Nephron (organoid): ENCODE measurements at regions not wholly inside any gene's neighbourhood (a gene's known extent, or its start where the extent isn't known, plus 50 kb on each side); places are given as distances from the start of the nearest gene placed in this dataset.
A peak's percentile ranks its signal among the peaks of the same experiment; 100 is the strongest.

Experiments
- H3K27ac Mint-ChIP-seq, 3 experiments: 2 replicates each; pipeline ENCODE4 v1.8.0; 2020; ENCODE audit warnings: mixed read lengths in 3 of 3, mild to moderate bottlenecking in 2 of 3, moderate library complexity in 1 of 3
- H3K27me3 Mint-ChIP-seq: 2 replicates; pipeline ENCODE4 v1.8.0; 2021; ENCODE audit warnings: low read depth, mild to moderate bottlenecking, moderate library complexity, mixed read lengths
- H3K36me3 Mint-ChIP-seq: 2 replicates; pipeline ENCODE4 v1.8.0; 2020; ENCODE audit warnings: low read depth, mixed read lengths
- H3K4me1 Mint-ChIP-seq: 2 replicates; pipeline ENCODE4 v1.8.0; 2020; ENCODE audit warnings: mixed read lengths
- H3K4me3 Mint-ChIP-seq, 3 experiments: 2 replicates each; pipeline ENCODE4 v1.8.0; 2020; ENCODE audit warnings: mild to moderate bottlenecking in 3 of 3, mixed read lengths in 3 of 3, moderate library complexity in 2 of 3
- H3K9me3 Mint-ChIP-seq: 2 replicates; pipeline ENCODE4 v1.8.0; 2020; ENCODE audit warnings: mixed read lengths
- CTCF ChIP-seq, 3 experiments: fragments of 200-600 bp; sonication (generic); IDR thresholded peaks; one replicate each; pipeline ENCODE4 v1.5.0; 2021; ENCODE audit warnings: antibody characterized with exemption in 3 of 3; ENCODE audit not compliant: unreplicated experiment in 3 of 3

- Mint-ChIP-seq H3K4me3 (no peak overlapping the region), H3K27me3 (no peaks in the 10 kb centered on the region), H3K27ac (no peak overlapping the region), H3K36me3 (no peaks in the 10 kb centered on the region), H3K4me1 (no peaks in the 10 kb centered on the region), H3K9me3 (peaks cover 10% of the 10 kb centered on the region)
- no peak for TF ChIP-seq CTCF (IDR thresholded peaks at IDR 0.05; ENCODE audit: unreplicated experiment in 3 of 3)
Observed at GRCh38 chr11:37203006-37203405, 605.0 kb upstream of the RAG2 start.

- Mint-ChIP-seq H3K4me1 (no peaks in the 10 kb centered on the region), H3K9me3 (peaks cover 13% of the 10 kb centered on the region)
- TF ChIP-seq CTCF (IDR thresholded peaks at IDR 0.05; ENCODE audit: unreplicated experiment in 3 of 3) = no peak
Observed at GRCh38 chr11:37199082-37199481, 601.0 kb upstream of the RAG2 start.

GRCh38 chr11:37184326-37184725 is 586.3 kb upstream of the RAG2 start:
- TF ChIP-seq CTCF (IDR thresholded peaks at IDR 0.05; ENCODE audit: unreplicated experiment in 3 of 3) = no peak
- Mint-ChIP-seq H3K9me3 (peaks cover 9% of the 10 kb centered on the region), H3K4me1 (peaks cover 20% of the 10 kb centered on the region), H3K36me3 (peaks cover 4% of the 10 kb centered on the region), H3K27me3 (no peaks in the 10 kb centered on the region), H3K4me3 (peak overlapping the region in 1 of 3 experiments; percentile 7), H3K27ac (peak overlapping the region in 2 of 3 experiments; percentile 38 to 92)

More at GRCh38 chr11:37199082-37199481, 601.0 kb upstream of the RAG2 start:
- Mint-ChIP-seq H3K27me3 (no peaks in the 10 kb centered on the region), H3K27ac (no peak overlapping the region), H3K36me3 (no peaks in the 10 kb centered on the region), H3K4me3 (no peak overlapping the region)

GRCh38 chr11:37182031-37182430 is 584.0 kb upstream of the RAG2 start:
- Mint-ChIP-seq H3K36me3 (peaks cover 4% of the 10 kb centered on the region), H3K4me3 (peak overlapping the region in 1 of 3 experiments; percentile 0), H3K9me3 (peaks cover 9% of the 10 kb centered on the region), H3K4me1 (peaks cover 20% of the 10 kb centered on the region), H3K27ac (peak overlapping the region; percentile 61 to 90 (median 87)), H3K27me3 (no peaks in the 10 kb centered on the region)
- TF ChIP-seq CTCF (IDR thresholded peaks at IDR 0.05; ENCODE audit: unreplicated experiment in 3 of 3) = no peak

- peaks cover 8% of the 10 kb centered on the region for H3K4me1 Mint-ChIP-seq
- H3K36me3 Mint-ChIP-seq = peaks cover 4% of the 10 kb centered on the region
- peak overlapping the region in 2 of 3 experiments; percentile 22 to 45 for H3K27ac Mint-ChIP-seq
- H3K27me3 Mint-ChIP-seq = no peaks in the 10 kb centered on the region
- TF ChIP-seq CTCF (IDR thresholded peaks at IDR 0.05; ENCODE audit: unreplicated experiment in 3 of 3) = no peak
- no peak overlapping the region for H3K4me3 Mint-ChIP-seq
- peaks cover 9% of the 10 kb centered on the region for H3K9me3 Mint-ChIP-seq
Observed at GRCh38 chr11:37177721-37178120, 579.7 kb upstream of the RAG2 start.

- H3K27ac Mint-ChIP-seq = peak overlapping the region in 2 of 3 experiments; percentile 3 to 41
- no peaks in the 10 kb centered on the region for H3K9me3 Mint-ChIP-seq
- peaks cover 8% of the 10 kb centered on the region for H3K4me1 Mint-ChIP-seq
- no peak for TF ChIP-seq CTCF (IDR thresholded peaks at IDR 0.05; ENCODE audit: unreplicated experiment in 3 of 3)
- H3K27me3 Mint-ChIP-seq = no peaks in the 10 kb centered on the region
- H3K4me3 Mint-ChIP-seq = no peak overlapping the region
- no peaks in the 10 kb centered on the region for H3K36me3 Mint-ChIP-seq
Observed at GRCh38 chr11:37171451-37171850, 573.4 kb upstream of the RAG2 start.
